ENCODE measurements at regions not wholly inside any gene's neighbourhood (a gene's known extent, or its start where the extent isn't known, plus 50 kb on each side); places are given as distances from the start of the nearest gene placed in this dataset.

- no peak for DNase-seq (ENCODE audit: low spot score in 2 of 2)
- Histone ChIP-seq H3K9me3 (no peaks in the 10 kb centered on the region), H3K4me1 (no peaks in the 10 kb centered on the region), H3K27ac (no peak overlapping the region), H3K4me3 (no peak overlapping the region), H3K36me3 (no peaks in the 10 kb centered on the region), H3K27me3 (no peaks in the 10 kb centered on the region)
- 73% methylated on average over 5 of the region's 5 CpGs for WGBS
- TF ChIP-seq CTCF (IDR thresholded peaks at IDR 0.05) (no peak), POLR2AphosphoS5 (IDR thresholded peaks at IDR 0.05) (no peak), POLR2A (IDR thresholded peaks at IDR 0.05) (no peak), EP300 (IDR thresholded peaks at IDR 0.05) (no peak)
Observed at GRCh38 chr2:65782996-65783650, 350.7 kb upstream of the SPRED2 start.

- 100% methylated on average over 1 of the region's 1 CpG for WGBS
- H3K27ac ChIP-seq: no peak overlapping the region
Observed at GRCh38 chr2:65782186-65782585, 349.8 kb upstream of the SPRED2 start.

GRCh38 chr2:65781756-65782155 lies 349.4 kb upstream of the SPRED2 start:
- Histone ChIP-seq H3K4me3 (no peak overlapping the region), H3K36me3 (no peaks in the 10 kb centered on the region), H3K9me3 (no peaks in the 10 kb centered on the region), H3K27ac (no peak overlapping the region), H3K4me1 (no peaks in the 10 kb centered on the region), H3K27me3 (no peaks in the 10 kb centered on the region)
- TF ChIP-seq EP300 (IDR thresholded peaks at IDR 0.05): no peak
- TF ChIP-seq POLR2A (IDR thresholded peaks at IDR 0.05): no peak
- TF ChIP-seq POLR2AphosphoS5 (IDR thresholded peaks at IDR 0.05): no peak
- TF ChIP-seq CTCF (IDR thresholded peaks at IDR 0.05): no peak
- DNase-seq (ENCODE audit: low spot score in 2 of 2): no peak

More at GRCh38 chr2:65782186-65782585, 349.8 kb upstream of the SPRED2 start:
- no peak for DNase-seq (ENCODE audit: low spot score in 2 of 2)
- TF ChIP-seq POLR2AphosphoS5 (IDR thresholded peaks at IDR 0.05): no peak
- TF ChIP-seq EP300 (IDR thresholded peaks at IDR 0.05): no peak
- TF ChIP-seq CTCF (IDR thresholded peaks at IDR 0.05): no peak
- no peak for TF ChIP-seq POLR2A (IDR thresholded peaks at IDR 0.05)
- Histone ChIP-seq H3K27me3 (no peaks in the 10 kb centered on the region), H3K36me3 (no peaks in the 10 kb centered on the region), H3K4me1 (no peaks in the 10 kb centered on the region), H3K4me3 (no peak overlapping the region), H3K9me3 (no peaks in the 10 kb centered on the region)

GRCh38 chr2:65779021-65779420 lies 346.6 kb upstream of the SPRED2 start:
- WGBS: 90% methylated on average over 1 of the region's 1 CpG
- H3K4me3 ChIP-seq: no peak overlapping the region
- H3K27ac ChIP-seq: no peak overlapping the region
- H3K9me3 ChIP-seq: no peaks in the 10 kb centered on the region
- H3K36me3 ChIP-seq: no peaks in the 10 kb centered on the region
- no peak for TF ChIP-seq EP300 (IDR thresholded peaks at IDR 0.05)
- no peak for TF ChIP-seq POLR2A (IDR thresholded peaks at IDR 0.05)
- no peak for TF ChIP-seq POLR2AphosphoS5 (IDR thresholded peaks at IDR 0.05)
- TF ChIP-seq CTCF (IDR thresholded peaks at IDR 0.05): no peak
- DNase-seq (ENCODE audit: low spot score in 2 of 2): no peak
- no peaks in the 10 kb centered on the region for H3K4me1 ChIP-seq
- no peaks in the 10 kb centered on the region for H3K27me3 ChIP-seq

- Histone ChIP-seq H3K27ac (no peak overlapping the region), H3K27me3 (no peaks in the 10 kb centered on the region), H3K36me3 (no peaks in the 10 kb centered on the region), H3K4me3 (no peak overlapping the region), H3K9me3 (no peaks in the 10 kb centered on the region), H3K4me1 (no peaks in the 10 kb centered on the region)
- DNase-seq (ENCODE audit: low spot score in 2 of 2): no peak
- 73% methylated on average over 2 of the region's 2 CpGs for WGBS
- no peak for TF ChIP-seq POLR2AphosphoS5 (IDR thresholded peaks at IDR 0.05)
- TF ChIP-seq EP300 (IDR thresholded peaks at IDR 0.05): no peak
- no peak for TF ChIP-seq CTCF (IDR thresholded peaks at IDR 0.05)
- no peak for TF ChIP-seq POLR2A (IDR thresholded peaks at IDR 0.05)
Observed at GRCh38 chr2:65778137-65778536, 345.7 kb upstream of the SPRED2 start.

Data from suprapubic skin (tissue), 4 donors.